RPMI7951 (cell line): ENCODE measurements at regions not wholly inside any gene's neighbourhood (a gene's known extent, or its start where the extent isn't known, plus 50 kb on each side); places are given as distances from the start of the nearest gene placed in this dataset.

Experiments
- DNase-seq: peaks from one replicate; pipeline ENCODE4 v3.0.0-alpha.2; 2012; ENCODE audit warnings: low read depth

GRCh38 chr21:28234326-28234725 is 758.4 kb downstream of the LTN1 start:
- no peak for DNase-seq

- DNase-seq = no peak
Measured at GRCh38 chr21:28233536-28234220, 759.0 kb downstream of the LTN1 start.

GRCh38 chr21:28230559-28230958 is 762.1 kb downstream of the LTN1 start:
- DNase-seq = no peak

GRCh38 chr21:28229814-28230213 is 762.9 kb downstream of the LTN1 start:
- peak; percentile 21 for DNase-seq

GRCh38 chr21:28228636-28228995 is 764.1 kb downstream of the LTN1 start:
- peak; percentile 7 for DNase-seq

- no peak for DNase-seq
Measured at GRCh38 chr21:28227881-28228635, 764.6 kb downstream of the LTN1 start.

- DNase-seq = no peak
Measured at GRCh38 chr21:28226563-28226962, 766.1 kb downstream of the LTN1 start.

- DNase-seq = no peak
Measured at GRCh38 chr21:28224191-28224726, 768.4 kb downstream of the LTN1 start.

- DNase-seq = no peak
Measured at GRCh38 chr21:28221984-28222383, 770.7 kb downstream of the LTN1 start.

GRCh38 chr21:28220680-28221079 is 772.0 kb downstream of the LTN1 start:
- no peak for DNase-seq

GRCh38 chr21:28216976-28217523 is 775.6 kb downstream of the LTN1 start:
- no peak for DNase-seq

GRCh38 chr21:28215214-28215954 is 777.3 kb downstream of the LTN1 start:
- peak; percentile 81 for DNase-seq

- DNase-seq = peak; percentile 19
Measured at GRCh38 chr21:28214786-28215185, 777.9 kb downstream of the LTN1 start.

- no peak for DNase-seq
Measured at GRCh38 chr21:28213261-28213660, 779.4 kb downstream of the LTN1 start.

- DNase-seq = no peak
Measured at GRCh38 chr21:28212061-28212460, 780.6 kb downstream of the LTN1 start.

GRCh38 chr21:28207436-28208173 is 785.1 kb downstream of the LTN1 start:
- peak; percentile 78 for DNase-seq

- no peak for DNase-seq
Measured at GRCh38 chr21:28200726-28201125, 792.0 kb downstream of the LTN1 start.

- DNase-seq = peak; percentile 23
Measured at GRCh38 chr21:28196981-28197380, 795.7 kb downstream of the LTN1 start.

- DNase-seq = no peak
Measured at GRCh38 chr21:28193189-28193588, 799.5 kb downstream of the LTN1 start.

GRCh38 chr21:28186604-28187003 is 806.1 kb downstream of the LTN1 start:
- no peak for DNase-seq

GRCh38 chr21:28181730-28182129 is 810.9 kb downstream of the LTN1 start:
- DNase-seq = no peak
